ENCODE measurements at regions not wholly inside any gene's neighbourhood (a gene's known extent, or its start where the extent isn't known, plus 50 kb on each side); places are given as distances from the start of the nearest gene placed in this dataset.

DNA sequence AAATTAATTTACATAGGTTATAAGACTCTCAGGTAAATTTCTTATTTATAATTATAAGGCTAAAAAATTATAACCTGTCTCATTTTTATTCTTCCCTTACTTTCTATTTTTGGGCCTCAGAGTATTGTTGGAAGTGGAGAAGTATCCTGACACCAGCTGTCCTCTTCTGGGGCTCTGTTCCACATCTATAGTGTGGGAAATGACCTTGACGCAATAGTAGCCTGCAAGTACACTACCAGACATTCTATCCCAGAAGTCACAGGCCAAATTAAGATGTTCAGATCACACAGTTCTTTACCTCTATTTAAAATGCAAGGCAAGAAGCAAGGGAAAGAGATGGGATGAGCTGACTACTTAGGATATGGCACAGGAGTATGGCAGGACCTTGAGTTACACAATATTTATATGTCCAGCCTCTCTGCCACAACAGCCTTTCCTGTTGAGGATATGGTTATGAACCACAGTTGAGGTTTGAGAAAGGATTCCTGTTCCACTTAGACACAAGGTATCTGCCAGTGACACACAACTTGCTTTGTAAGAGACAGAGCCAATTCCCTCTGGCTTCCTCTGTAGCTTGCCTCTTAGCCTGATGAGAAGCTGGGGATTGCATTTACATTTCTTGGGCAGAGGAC lies 158.0 kb upstream of the IL12A start:
- H3K4me3 ChIP-seq (ENCODE audit: control insufficient read depth, low read depth, low read length) = no peak overlapping the region
- DNase-seq (ENCODE audit: low read depth) = peak; percentile 64
- TF ChIP-seq CTCF (conservative IDR thresholded peaks at IDR 0.05; ENCODE audit: control insufficient read depth, insufficient read depth, low read depth, low read length) = no peak

- no peak for DNase-seq (ENCODE audit: low read depth)
- TF ChIP-seq CTCF (conservative IDR thresholded peaks at IDR 0.05; ENCODE audit: control insufficient read depth, insufficient read depth, low read depth, low read length) = no peak
- H3K4me3 ChIP-seq (ENCODE audit: control insufficient read depth, low read depth, low read length) = no peak overlapping the region
Measured at GRCh38 chr3:159831466-159831865, 157.2 kb upstream of the IL12A start.

DNA sequence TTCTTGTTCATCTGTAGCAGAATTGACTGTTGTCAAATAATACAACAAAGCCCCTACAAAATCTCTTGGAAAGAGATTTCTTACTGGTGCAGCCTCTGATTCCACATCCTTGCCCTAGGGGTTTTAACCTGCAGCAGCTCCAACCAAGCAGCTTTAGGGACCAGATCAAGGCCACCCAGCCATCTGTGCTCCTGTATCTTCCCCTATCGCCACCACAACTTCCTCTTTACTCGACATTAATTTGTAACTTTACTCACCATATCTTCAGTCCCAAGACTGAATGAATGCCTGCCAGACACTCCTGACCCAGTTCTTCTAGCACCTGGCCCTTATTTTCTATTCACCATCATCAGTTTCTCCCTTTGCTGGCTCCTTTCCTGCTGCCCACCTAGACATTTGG lies 156.6 kb upstream of the IL12A start:
- DNase-seq (ENCODE audit: low read depth) = no peak

DNA sequence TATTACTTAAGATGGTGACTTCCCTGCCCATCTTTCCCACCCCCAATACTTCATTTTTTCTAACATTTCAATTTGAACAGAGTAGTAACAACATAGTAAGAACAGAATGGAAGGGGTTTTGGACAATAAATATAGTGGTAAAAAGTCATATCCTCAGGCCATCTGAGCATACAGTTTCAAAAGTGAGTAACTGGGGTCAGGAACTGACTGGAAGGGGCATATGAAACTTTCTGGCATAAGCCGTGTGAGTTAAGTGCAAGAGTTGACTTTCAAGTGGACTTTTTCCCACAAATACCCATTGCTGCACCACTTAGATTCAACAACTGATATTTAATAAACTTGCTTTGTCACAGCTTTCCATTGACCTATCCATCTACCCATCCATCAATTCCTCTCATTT lies 153.5 kb upstream of the IL12A start:
- H3K4me3 ChIP-seq (ENCODE audit: control insufficient read depth, low read depth, low read length) = no peak overlapping the region
- TF ChIP-seq CTCF (conservative IDR thresholded peaks at IDR 0.05; ENCODE audit: control insufficient read depth, insufficient read depth, low read depth, low read length) = no peak
- DNase-seq (ENCODE audit: low read depth) = no peak

More for the DNA sequence above, 156.6 kb upstream of the IL12A start:
- H3K4me3 ChIP-seq (ENCODE audit: control insufficient read depth, low read depth, low read length) = no peak overlapping the region
- no peak for TF ChIP-seq CTCF (conservative IDR thresholded peaks at IDR 0.05; ENCODE audit: control insufficient read depth, insufficient read depth, low read depth, low read length)

DNA sequence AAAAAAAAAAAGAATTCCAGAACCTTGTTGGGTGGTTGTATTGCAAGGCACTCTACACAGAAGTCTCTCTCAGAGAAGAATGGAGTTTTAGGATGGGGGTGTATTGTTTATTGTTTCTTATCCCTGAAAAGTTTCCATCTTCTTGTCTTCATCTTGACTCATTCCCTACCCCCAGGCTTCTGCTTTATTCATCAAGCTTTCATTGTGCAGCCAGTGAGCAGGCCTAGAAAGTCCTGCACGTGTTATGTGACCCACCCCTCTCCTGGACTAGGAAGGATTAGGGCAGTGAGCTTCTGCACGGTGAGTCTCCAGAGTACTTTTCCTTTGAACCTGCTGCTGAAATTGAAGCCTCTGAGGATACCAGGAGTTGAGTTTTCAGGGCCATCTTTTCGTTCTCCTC lies 150.9 kb upstream of the IL12A start:
- peak; percentile 16 for DNase-seq (ENCODE audit: low read depth)
- no peak overlapping the region for H3K4me3 ChIP-seq (ENCODE audit: control insufficient read depth, low read depth, low read length)
- TF ChIP-seq CTCF (conservative IDR thresholded peaks at IDR 0.05; ENCODE audit: control insufficient read depth, insufficient read depth, low read depth, low read length) = no peak

DNA sequence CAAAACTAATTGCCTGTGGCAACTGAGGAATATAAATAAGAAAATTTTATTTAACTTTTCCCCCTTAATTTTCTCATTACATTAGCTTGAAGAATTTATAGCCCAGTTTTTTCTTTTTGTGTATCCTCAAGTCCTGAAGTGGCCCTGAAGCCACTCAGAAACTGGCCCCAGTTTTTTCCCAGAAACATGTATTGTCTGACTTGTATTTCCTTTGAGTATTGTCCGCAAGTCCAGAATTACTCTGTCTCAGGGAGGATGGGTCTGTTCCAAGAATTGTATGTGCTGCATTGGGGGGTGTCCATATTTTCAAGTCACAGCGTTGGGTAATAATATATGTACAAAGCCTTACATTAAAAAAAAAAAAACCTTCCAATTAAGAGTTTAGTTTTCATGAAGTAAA lies 149.7 kb upstream of the IL12A start:
- TF ChIP-seq CTCF (conservative IDR thresholded peaks at IDR 0.05; ENCODE audit: control insufficient read depth, insufficient read depth, low read depth, low read length) = no peak
- DNase-seq (ENCODE audit: low read depth) = no peak
- no peak overlapping the region for H3K4me3 ChIP-seq (ENCODE audit: control insufficient read depth, low read depth, low read length)

Data from fibroblast of mammary gland (primary cell).